ENCODE measurements at regions not wholly inside any gene's neighbourhood (a gene's known extent, or its start where the extent isn't known, plus 50 kb on each side); places are given as distances from the start of the nearest gene placed in this dataset.

DNA sequence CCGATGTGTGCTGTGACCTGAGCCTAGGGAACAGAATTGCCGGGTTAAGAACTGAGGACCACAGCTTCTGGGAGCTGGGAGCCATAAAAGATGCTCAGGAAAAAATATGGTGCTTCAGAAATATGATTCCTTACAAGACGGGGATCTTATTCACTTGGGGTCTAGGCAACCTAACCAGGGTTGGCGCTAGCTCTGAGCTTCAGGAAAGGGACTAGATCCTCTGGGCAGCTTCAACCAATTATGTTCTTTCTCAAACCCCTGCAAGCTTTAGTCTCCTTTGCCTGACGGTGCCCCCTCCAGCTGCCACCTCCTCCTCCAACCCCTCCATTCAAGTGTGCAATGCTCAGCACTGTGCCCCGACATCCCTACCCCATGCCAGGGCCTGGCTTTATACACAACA, 634.1 kb upstream of the CADM1 start:
- DNase-seq (ENCODE audit: low spot score) = no peak
- in situ Hi-C loops (cut with MboI; ENCODE audit: low pct_unique_long_range_greater_than_20kb, low sequenced_read_pairs, unreplicated experiment) = no loop called here
- TF ChIP-seq, protein P1, sequence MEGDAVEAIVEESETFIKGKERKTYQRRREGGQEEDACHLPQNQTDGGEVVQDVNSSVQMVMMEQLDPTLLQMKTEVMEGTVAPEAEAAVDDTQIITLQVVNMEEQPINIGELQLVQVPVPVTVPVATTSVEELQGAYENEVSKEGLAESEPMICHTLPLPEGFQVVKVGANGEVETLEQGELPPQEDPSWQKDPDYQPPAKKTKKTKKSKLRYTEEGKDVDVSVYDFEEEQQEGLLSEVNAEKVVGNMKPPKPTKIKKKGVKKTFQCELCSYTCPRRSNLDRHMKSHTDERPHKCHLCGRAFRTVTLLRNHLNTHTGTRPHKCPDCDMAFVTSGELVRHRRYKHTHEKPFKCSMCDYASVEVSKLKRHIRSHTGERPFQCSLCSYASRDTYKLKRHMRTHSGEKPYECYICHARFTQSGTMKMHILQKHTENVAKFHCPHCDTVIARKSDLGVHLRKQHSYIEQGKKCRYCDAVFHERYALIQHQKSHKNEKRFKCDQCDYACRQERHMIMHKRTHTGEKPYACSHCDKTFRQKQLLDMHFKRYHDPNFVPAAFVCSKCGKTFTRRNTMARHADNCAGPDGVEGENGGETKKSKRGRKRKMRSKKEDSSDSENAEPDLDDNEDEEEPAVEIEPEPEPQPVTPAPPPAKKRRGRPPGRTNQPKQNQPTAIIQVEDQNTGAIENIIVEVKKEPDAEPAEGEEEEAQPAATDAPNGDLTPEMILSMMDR (IDR thresholded peaks at IDR 0.05; ENCODE audit: extremely low read depth, insufficient read depth, missing control alignments) = no peak

DNA sequence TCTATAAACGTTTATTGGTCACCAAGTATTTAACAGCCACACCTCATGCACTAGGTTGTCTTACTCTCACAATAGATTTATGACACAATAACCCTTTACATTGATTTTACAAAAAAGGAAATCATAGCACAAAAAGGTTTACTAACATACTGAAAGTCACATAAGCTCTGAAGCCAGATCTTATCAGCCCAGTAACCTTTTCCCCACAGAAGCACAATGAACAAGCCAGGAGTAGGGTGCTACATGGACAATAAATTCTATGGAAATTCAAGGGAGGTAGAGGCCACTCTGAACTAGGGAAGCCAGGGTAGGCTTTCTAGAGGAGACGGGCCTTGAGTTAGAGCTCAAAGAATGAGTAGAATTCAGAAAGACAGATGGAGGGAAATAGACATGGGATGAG, 633.5 kb upstream of the CADM1 start:
- TF ChIP-seq, protein P1 (IDR thresholded peaks at IDR 0.05; ENCODE audit: extremely low read depth, insufficient read depth, missing control alignments) = no peak
- in situ Hi-C loops (cut with MboI; ENCODE audit: low pct_unique_long_range_greater_than_20kb, low sequenced_read_pairs, unreplicated experiment) = no loop called here
- DNase-seq (ENCODE audit: low spot score) = no peak

DNA sequence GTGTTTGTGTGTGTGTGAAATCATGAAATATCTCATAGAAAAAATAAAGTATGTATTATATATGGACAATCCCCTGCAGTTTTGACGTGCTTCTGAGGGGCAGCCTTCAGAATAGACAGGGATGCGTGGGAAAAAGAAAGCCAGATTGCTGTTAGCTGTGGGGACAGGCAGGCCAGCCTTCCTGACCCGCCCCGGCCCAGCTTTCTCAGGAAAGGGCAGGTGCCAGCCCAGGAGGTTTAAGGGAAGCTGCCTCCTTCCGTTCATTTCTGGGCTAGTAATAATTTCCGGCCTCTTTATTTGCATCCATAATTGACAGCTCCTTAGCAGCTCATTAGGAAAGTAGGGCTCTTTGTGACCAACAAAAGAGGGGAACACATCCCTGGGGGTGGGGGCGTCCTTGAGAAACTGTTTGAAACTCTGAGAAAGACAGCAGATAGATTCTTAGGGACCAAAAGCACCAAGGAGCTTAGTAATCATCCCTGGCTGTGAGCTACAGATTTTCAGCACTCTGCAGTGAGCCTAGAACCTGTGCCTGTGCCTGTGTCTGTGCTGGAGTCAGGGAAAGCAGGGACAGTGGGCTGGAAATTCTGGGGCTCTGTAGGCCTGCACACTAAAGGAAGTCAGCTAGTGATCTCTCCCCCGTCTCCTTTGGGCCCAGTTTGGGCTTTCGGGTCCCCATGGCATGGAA, 632.9 kb upstream of the CADM1 start:
- DNase-seq (ENCODE audit: low spot score) = no peak
- in situ Hi-C loops (cut with MboI; ENCODE audit: low pct_unique_long_range_greater_than_20kb, low sequenced_read_pairs, unreplicated experiment) = no loop called here
- TF ChIP-seq, protein P1 (IDR thresholded peaks at IDR 0.05; ENCODE audit: extremely low read depth, insufficient read depth, missing control alignments) = no peak

DNA sequence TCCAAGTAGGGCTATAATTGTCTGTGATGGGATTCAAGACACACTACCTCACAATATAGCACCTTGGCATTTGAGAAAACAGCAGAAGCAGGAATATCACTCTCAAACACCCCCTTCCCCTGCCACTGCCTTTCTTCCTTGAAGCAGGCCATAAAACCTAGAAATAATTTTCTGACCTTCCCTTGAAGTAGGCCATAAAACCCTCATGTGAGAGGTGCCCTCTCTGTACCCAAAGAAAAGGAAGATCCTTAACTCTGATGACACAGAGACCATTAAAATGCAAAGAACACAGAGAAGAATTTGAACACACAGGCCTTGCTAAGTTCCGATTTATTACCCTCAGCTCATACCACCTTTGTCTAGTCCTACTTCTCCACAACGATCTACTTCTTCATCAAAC, 631.7 kb upstream of the CADM1 start:
- TF ChIP-seq, protein P1 (IDR thresholded peaks at IDR 0.05; ENCODE audit: extremely low read depth, insufficient read depth, missing control alignments) = no peak
- DNase-seq (ENCODE audit: low spot score) = no peak
- in situ Hi-C loops (cut with MboI; ENCODE audit: low pct_unique_long_range_greater_than_20kb, low sequenced_read_pairs, unreplicated experiment) = no loop called here

DNA sequence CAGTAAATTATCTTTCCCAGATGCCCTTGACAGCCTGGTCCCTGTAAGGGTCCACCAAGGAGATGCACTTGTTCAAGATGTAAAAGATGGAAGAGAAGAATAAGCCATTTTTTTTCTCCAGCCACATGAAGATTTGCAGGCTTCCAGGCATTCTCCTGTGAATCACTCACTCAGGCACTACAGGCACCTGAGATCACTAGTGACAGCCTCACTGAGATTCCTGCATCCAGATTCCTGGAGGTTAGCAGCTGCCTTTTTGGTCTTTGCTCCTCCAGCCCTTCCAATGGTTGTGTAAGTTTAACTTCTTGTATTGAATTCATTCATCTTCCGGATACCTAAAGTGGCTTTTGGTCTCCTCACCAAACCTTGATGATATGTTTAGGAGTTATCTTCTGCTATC, 630.2 kb upstream of the CADM1 start:
- in situ Hi-C loops (cut with MboI; ENCODE audit: low pct_unique_long_range_greater_than_20kb, low sequenced_read_pairs, unreplicated experiment) = no loop called here
- no peak for DNase-seq (ENCODE audit: low spot score)
- TF ChIP-seq, protein P1 (IDR thresholded peaks at IDR 0.05; ENCODE audit: extremely low read depth, insufficient read depth, missing control alignments) = no peak

DNA sequence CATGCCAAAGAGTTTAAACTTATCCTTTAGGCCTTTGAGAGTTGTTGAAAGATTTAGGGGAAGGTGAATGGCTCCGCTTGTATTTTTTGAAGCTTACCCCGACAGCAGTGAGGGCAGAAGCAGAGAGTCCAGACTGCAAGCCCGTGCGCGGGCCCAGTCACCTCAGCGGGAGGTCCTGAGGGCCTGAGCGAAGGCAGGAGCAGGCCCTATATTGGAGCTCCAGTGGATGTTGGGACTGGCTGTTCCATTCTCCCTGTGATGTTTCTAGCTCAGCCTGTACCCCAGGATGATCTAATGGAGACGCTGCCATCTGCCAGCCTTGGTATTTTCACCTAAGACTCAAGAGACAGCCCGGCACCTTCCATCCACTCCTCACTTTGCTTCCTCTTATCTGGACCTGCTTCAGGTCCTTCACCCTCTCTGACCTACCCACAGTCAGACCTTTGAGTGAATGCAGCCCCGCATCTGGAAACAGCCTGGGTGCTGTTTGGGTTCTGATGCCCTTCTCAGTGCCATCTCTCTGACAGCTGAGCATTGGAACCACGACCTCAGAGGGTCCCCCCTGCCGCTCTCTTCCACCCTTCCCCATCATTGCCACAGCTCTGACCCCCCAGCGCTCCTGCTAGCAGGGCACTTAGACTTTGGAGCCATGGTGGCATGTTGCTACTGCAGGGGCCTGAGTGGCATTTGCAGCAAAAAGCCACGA, 628.2 kb upstream of the CADM1 start:
- in situ Hi-C loops (cut with MboI; ENCODE audit: low pct_unique_long_range_greater_than_20kb, low sequenced_read_pairs, unreplicated experiment) = no loop called here
- TF ChIP-seq, protein P1 (IDR thresholded peaks at IDR 0.05; ENCODE audit: extremely low read depth, insufficient read depth, missing control alignments) = no peak

More for the DNA sequence above, 628.2 kb upstream of the CADM1 start:
- DNase-seq (ENCODE audit: low spot score) = no peak

All from GM13977 (cell line).